Stimulated activated CD4-positive, alpha-beta T cell treated with anti-CD3 and anti-CD28 coated beads, Interleukin-12 subunit alpha, Interleukin-12 subunit beta, amount 100 ng/mL, for 48 hours (primary cell): ENCODE measurements at regions not wholly inside any gene's neighbourhood (a gene's known extent, or its start where the extent isn't known, plus 50 kb on each side); places are given as distances from the start of the nearest gene placed in this dataset.
"Not testable (repeated sequence)": the region's sequence is repeated elsewhere in the genome, so short reads cannot be mapped to it uniquely, and the experiment has no call there.

Experiments
- DNase-seq, 3 donors: peaks; one replicate each; pipeline ENCODE4 v3.0.0-alpha.2; 2020; ENCODE audit warnings: low read depth in 2 of 3, low spot score in 1 of 3

- no peak for DNase-seq
Measured at GRCh38 chr10:131824371-131825149, 76.2 kb upstream of the PPP2R2D start.

GRCh38 chr10:131825150-131825848 lies 75.5 kb upstream of the PPP2R2D start:
- no peak for DNase-seq

- no peak for DNase-seq
Measured at GRCh38 chr10:131825960-131826650, 74.7 kb upstream of the PPP2R2D start.

- no peak for DNase-seq
Measured at GRCh38 chr10:131829156-131829930, 71.5 kb upstream of the PPP2R2D start.

GRCh38 chr10:131830446-131831130 lies 70.2 kb upstream of the PPP2R2D start:
- DNase-seq, result no peak

GRCh38 chr10:131831561-131831960 lies 69.2 kb upstream of the PPP2R2D start:
- no peak for DNase-seq

- no peak for DNase-seq
Measured at GRCh38 chr10:131832056-131832685, 68.6 kb upstream of the PPP2R2D start.

- DNase-seq, result no peak
Measured at GRCh38 chr10:131833013-131833412, 67.8 kb upstream of the PPP2R2D start.

- no peak for DNase-seq
Measured at GRCh38 chr10:131833446-131834080, 67.2 kb upstream of the PPP2R2D start.

- no peak for DNase-seq
Measured at GRCh38 chr10:131834152-131834810, 66.5 kb upstream of the PPP2R2D start.

- DNase-seq, result no peak
Measured at GRCh38 chr10:131838966-131839742, 61.7 kb upstream of the PPP2R2D start.

GRCh38 chr10:131839880-131840787 lies 60.7 kb upstream of the PPP2R2D start:
- not testable (repeated sequence) for DNase-seq

- no peak for DNase-seq
Measured at GRCh38 chr10:131840788-131841118, 60.1 kb upstream of the PPP2R2D start.

- DNase-seq, result no peak
Measured at GRCh38 chr10:131841131-131841660, 59.6 kb upstream of the PPP2R2D start.

- DNase-seq, result no peak
Measured at GRCh38 chr10:131841661-131842139, 59.1 kb upstream of the PPP2R2D start.

- DNase-seq, result no peak
Measured at GRCh38 chr10:131842351-131843088, 58.3 kb upstream of the PPP2R2D start.
